Hepatocyte (in vitro differentiated cells): ENCODE measurements at regions not wholly inside any gene's neighbourhood (a gene's known extent, or its start where the extent isn't known, plus 50 kb on each side); places are given as distances from the start of the nearest gene placed in this dataset.

ENCODE experiments used
- DNase-seq: peaks from one replicate; pipeline ENCODE4 v3.0.0-alpha.2; 2016; ENCODE audit warnings: low spot score
- H2AFZ ChIP-seq: fragments of 200-600 bp; sonication (generic); 2 replicates; pipeline ENCODE4 v1.6.0; 2016; ENCODE audit warnings: antibody characterized with exemption, mild to moderate bottlenecking
- H3K27ac ChIP-seq: fragments of 200-600 bp; sonication (generic); 2 replicates; pipeline ENCODE4 v1.5.1; 2016; ENCODE audit warnings: mild to moderate bottlenecking
- H3K27me3 ChIP-seq: fragments of 200-600 bp; sonication (generic); 2 replicates; pipeline ENCODE4 v1.6.1; 2016
- H3K36me3 ChIP-seq: fragments of 200-600 bp; sonication (generic); replicated peaks from 2 replicates; pipeline ENCODE4 v1.5.1; 2016; ENCODE audit warnings: low read depth; ENCODE audit not compliant: insufficient read depth
- H3K4me1 ChIP-seq: fragments of 200-600 bp; sonication (generic); 2 replicates; pipeline ENCODE4 v1.5.1; 2016; ENCODE audit warnings: mild to moderate bottlenecking, moderate library complexity; ENCODE audit not compliant: insufficient read depth
- H3K4me2 ChIP-seq: fragments of 200-600 bp; sonication (generic); 2 replicates; pipeline ENCODE4 v1.6.0; 2016
- H3K4me3 ChIP-seq: fragments of 200-600 bp; sonication (generic); 2 replicates; pipeline ENCODE4 v1.5.1; 2016; ENCODE audit warnings: mild to moderate bottlenecking
- H3K79me2 ChIP-seq: fragments of 200-600 bp; sonication (generic); 2 replicates; pipeline ENCODE4 v1.6.0; 2017; ENCODE audit warnings: mild to moderate bottlenecking
- H3K9me2 ChIP-seq: fragments of 200-600 bp; sonication (generic); replicated peaks from 2 replicates; pipeline ENCODE4 v1.6.0; 2017; ENCODE audit warnings: mild to moderate bottlenecking; ENCODE audit not compliant: insufficient read depth
- H3K9me3 ChIP-seq: fragments of 200-600 bp; sonication (generic); 2 replicates; pipeline ENCODE4 v1.5.1; 2016; ENCODE audit warnings: low read depth, mild to moderate bottlenecking
- H4K20me1 ChIP-seq: fragments of 200-600 bp; sonication (generic); 2 replicates; pipeline ENCODE4 v1.6.0; 2016; ENCODE audit warnings: mild to moderate bottlenecking; ENCODE audit not compliant: insufficient read depth, poor library complexity, severe bottlenecking
- CTCF ChIP-seq: fragments of 200-600 bp; sonication (generic); IDR thresholded peaks from 2 replicates; pipeline ENCODE4 v1.5.1; 2016; ENCODE audit warnings: antibody characterized with exemption, mild to moderate bottlenecking; ENCODE audit not compliant: poor library complexity
- EZH2 ChIP-seq: fragments of 200-600 bp; sonication (generic); IDR thresholded peaks from 2 replicates; pipeline ENCODE4 v1.6.1; 2016; ENCODE audit warnings: antibody characterized with exemption, mild to moderate bottlenecking, borderline replicate concordance
- EZH2phosphoT487 ChIP-seq: fragments of 200-600 bp; sonication (generic); IDR thresholded peaks from one replicate; pipeline ENCODE4 v1.6.1; 2018; ENCODE audit warnings: antibody characterized with exemption, mild to moderate bottlenecking, low read depth, moderate library complexity; ENCODE audit not compliant: unreplicated experiment, severe bottlenecking
- WGBS: methylation state at CpG from one replicate; pipeline ENCODE4 v1.1.6; 2016; ENCODE audit warnings: low lambda C conversion rate; ENCODE audit errors: missing lambda C conversion rate; 5-methylcytosine and 5-hydroxymethylcytosine counted together

GRCh38 chr6:104326173-104327001 lies 533.3 kb downstream of the HACE1 start:
- no peaks in the 10 kb centered on the region for H4K20me1 ChIP-seq
- H2AFZ ChIP-seq = no peak overlapping the region
- H3K79me2 ChIP-seq = no peaks in the 10 kb centered on the region
- 77% methylated on average over 7 of the region's 7 CpGs for WGBS
- no peak overlapping the region for H3K27ac ChIP-seq
- no peaks in the 10 kb centered on the region for H3K36me3 ChIP-seq
- H3K4me3 ChIP-seq = no peak overlapping the region
- no peaks in the 10 kb centered on the region for H3K9me2 ChIP-seq
- no peaks in the 10 kb centered on the region for H3K27me3 ChIP-seq
- no peak for TF ChIP-seq EZH2
- no peak for TF ChIP-seq EZH2phosphoT487
- no peak for TF ChIP-seq CTCF
- H3K4me2 ChIP-seq = peak overlapping the region; percentile 55
- H3K9me3 ChIP-seq = no peaks in the 10 kb centered on the region
- DNase-seq = no peak
- no peaks in the 10 kb centered on the region for H3K4me1 ChIP-seq

- TF ChIP-seq EZH2 = no peak
- TF ChIP-seq CTCF = peak; percentile 80
- 10% methylated on average over 9 of the region's 9 CpGs for WGBS
Measured at GRCh38 chr6:104325341-104326172, 534.2 kb downstream of the HACE1 start.

GRCh38 chr6:104324301-104324700 lies 535.4 kb downstream of the HACE1 start:
- Histone ChIP-seq H4K20me1 (no peaks in the 10 kb centered on the region), H3K4me3 (no peak overlapping the region), H3K4me2 (no peak overlapping the region), H2AFZ (no peak overlapping the region), H3K36me3 (no peaks in the 10 kb centered on the region), H3K4me1 (no peaks in the 10 kb centered on the region), H3K27me3 (no peaks in the 10 kb centered on the region), H3K9me2 (no peaks in the 10 kb centered on the region), H3K27ac (no peak overlapping the region), H3K9me3 (no peaks in the 10 kb centered on the region), H3K79me2 (no peaks in the 10 kb centered on the region)
- 100% methylated on average over 1 of the region's 1 CpG for WGBS
- TF ChIP-seq EZH2 (no peak), EZH2phosphoT487 (no peak), CTCF (no peak)
- no peak for DNase-seq

More at GRCh38 chr6:104325341-104326172, 534.2 kb downstream of the HACE1 start:
- H3K4me2 ChIP-seq = peak overlapping the region; percentile 55
- peak overlapping the region; percentile 22 for H2AFZ ChIP-seq
- no peaks in the 10 kb centered on the region for H3K9me3 ChIP-seq
- H3K79me2 ChIP-seq = no peaks in the 10 kb centered on the region
- no peaks in the 10 kb centered on the region for H3K4me1 ChIP-seq
- H4K20me1 ChIP-seq = no peaks in the 10 kb centered on the region
- no peaks in the 10 kb centered on the region for H3K36me3 ChIP-seq
- DNase-seq = peak; percentile 51
- no peak overlapping the region for H3K27ac ChIP-seq
- no peaks in the 10 kb centered on the region for H3K9me2 ChIP-seq
- no peaks in the 10 kb centered on the region for H3K27me3 ChIP-seq
- H3K4me3 ChIP-seq = no peak overlapping the region
